Right lobe of liver (tissue), 6 donors: ENCODE measurements at regions not wholly inside any gene's neighbourhood (a gene's known extent, or its start where the extent isn't known, plus 50 kb on each side); places are given as distances from the start of the nearest gene placed in this dataset.
"Not testable (repeated sequence)": the region's sequence is repeated elsewhere in the genome, so short reads cannot be mapped to it uniquely, and the experiment has no call there.

Experiments
- ATAC-seq, 4 donors: fragments of 200-7000 bp; cut with Tn5 transposase; one replicate each; pipeline ENCODE4 v1.9.1; 2020; ENCODE audit warnings: mild to moderate bottlenecking in 4 of 4, moderate library complexity in 4 of 4
- DNase-seq, 3 donors: peaks; one replicate each; pipeline ENCODE4 v3.0.0-alpha.2; 2020
- H3K27ac ChIP-seq, 3 donors: fragments of 200-600 bp; one replicate each; pipeline ENCODE4 v1.8.0; 2022
- H3K27me3 ChIP-seq, 2 donors: fragments of 200-600 bp; one replicate each; pipeline ENCODE4 v1.8.0; 2022
- H3K36me3 ChIP-seq, 4 donors: fragments of 200-600 bp; sonication (generic) in 1 of 4; one replicate each; pipeline versions ENCODE4 v1.5.1 to v1.8.0; 2017 to 2022; ENCODE audit warnings: control low read depth in 1 of 4
- H3K4me1 ChIP-seq, 4 donors: fragments of 200-600 bp; sonication (generic) in 1 of 4; one replicate each; pipeline versions ENCODE4 v1.5.1 to v1.8.0; 2017 to 2022; ENCODE audit warnings: control low read depth in 1 of 4
- H3K4me3 ChIP-seq, 3 donors: fragments of 200-600 bp; one replicate each; pipeline ENCODE4 v1.8.0; 2022
- H3K9me3 ChIP-seq, 4 donors: fragments of 200-600 bp; sonication (generic) in 1 of 4; one replicate each; pipeline versions ENCODE4 v1.5.1 to v1.8.0; 2017 to 2022; ENCODE audit warnings: control low read depth in 1 of 4
- POLR2A ChIP-seq: fragments of 450-650 bp; IDR thresholded peaks from one replicate; pipeline ENCODE4 v1.6.1; 2017; ENCODE audit warnings: antibody characterized with exemption, mild to moderate bottlenecking
- WGBS: methylation state at CpG from one replicate; pipeline ENCODE4 v1.1.6; 2018; ENCODE audit warnings: low coverage, low lambda C conversion rate; ENCODE audit not compliant: insufficient coverage; ENCODE audit errors: missing lambda C conversion rate; 5-methylcytosine and 5-hydroxymethylcytosine counted together
- intact Hi-C, 2 donors: fragments of 100-400 bp; cut with DNase I; formaldehyde crosslinking; loops; one replicate each; pipeline versions ENCODE4 v1.11.2 to v1.14.1; 2022
- TF ChIP-seq, protein P1 (sequence below), 4 donors: fragments of 200-600 bp in 3 of 4; fragments of 450-650 bp in 1 of 4; IDR thresholded peaks; one replicate each; pipeline versions ENCODE4 v1.5.1 to v1.8.0; 2016 to 2022; ENCODE audit warnings: antibody characterized with exemption in 4 of 4, mild to moderate bottlenecking in 2 of 4
- donor health status: DM: no; HTN: yes; CAD: no.
- donor health status: DM: no; HTN: no; CAD: no.
- donor health status: DM: no; HTN: no; CAD: no.
- donor health status: DM: no; HTN: yes; CAD: no.
- donor health status: DM: no; HTN: yes; CAD: no.

DNA sequence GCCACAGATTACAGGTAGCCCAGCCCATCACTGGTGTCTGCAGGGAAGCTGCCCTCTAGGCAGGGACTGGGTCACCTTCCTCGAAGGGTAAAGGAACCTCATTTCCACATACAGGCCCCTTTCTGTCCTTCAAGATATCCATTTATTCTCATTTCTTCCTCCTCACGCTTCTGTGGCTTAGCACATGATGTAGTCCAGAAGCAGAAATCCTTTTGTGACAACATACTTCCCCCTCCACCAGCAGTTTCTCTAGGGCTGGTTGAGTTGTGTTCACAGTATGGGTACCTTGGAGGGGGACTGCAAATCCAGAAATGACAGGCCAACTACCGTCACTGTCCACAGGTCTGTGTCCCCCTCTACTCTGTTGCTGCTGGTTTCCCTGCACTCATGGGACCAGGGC lies 364.9 kb downstream of the ANAPC1 start:
- intact Hi-C loops = no loop called here
- Histone ChIP-seq H3K27ac (no peak overlapping the region), H3K27me3 (no peaks in the 10 kb centered on the region), H3K9me3 (no peaks in the 10 kb centered on the region), H3K4me3 (no peak overlapping the region), H3K36me3 (no peaks in the 10 kb centered on the region), H3K4me1 (peaks cover 0 to 24% (median 11%) of the 10 kb centered on the region in 4 donors)
- peak in 1 of 4 donors; percentile 16 for ATAC-seq
- WGBS = 67% methylated on average over 1 of the region's 3 CpGs
- DNase-seq = no peak
- TF ChIP-seq, protein P1, sequence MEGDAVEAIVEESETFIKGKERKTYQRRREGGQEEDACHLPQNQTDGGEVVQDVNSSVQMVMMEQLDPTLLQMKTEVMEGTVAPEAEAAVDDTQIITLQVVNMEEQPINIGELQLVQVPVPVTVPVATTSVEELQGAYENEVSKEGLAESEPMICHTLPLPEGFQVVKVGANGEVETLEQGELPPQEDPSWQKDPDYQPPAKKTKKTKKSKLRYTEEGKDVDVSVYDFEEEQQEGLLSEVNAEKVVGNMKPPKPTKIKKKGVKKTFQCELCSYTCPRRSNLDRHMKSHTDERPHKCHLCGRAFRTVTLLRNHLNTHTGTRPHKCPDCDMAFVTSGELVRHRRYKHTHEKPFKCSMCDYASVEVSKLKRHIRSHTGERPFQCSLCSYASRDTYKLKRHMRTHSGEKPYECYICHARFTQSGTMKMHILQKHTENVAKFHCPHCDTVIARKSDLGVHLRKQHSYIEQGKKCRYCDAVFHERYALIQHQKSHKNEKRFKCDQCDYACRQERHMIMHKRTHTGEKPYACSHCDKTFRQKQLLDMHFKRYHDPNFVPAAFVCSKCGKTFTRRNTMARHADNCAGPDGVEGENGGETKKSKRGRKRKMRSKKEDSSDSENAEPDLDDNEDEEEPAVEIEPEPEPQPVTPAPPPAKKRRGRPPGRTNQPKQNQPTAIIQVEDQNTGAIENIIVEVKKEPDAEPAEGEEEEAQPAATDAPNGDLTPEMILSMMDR (IDR thresholded peaks at IDR 0.05) = no peak
- TF ChIP-seq POLR2A = no peak

DNA sequence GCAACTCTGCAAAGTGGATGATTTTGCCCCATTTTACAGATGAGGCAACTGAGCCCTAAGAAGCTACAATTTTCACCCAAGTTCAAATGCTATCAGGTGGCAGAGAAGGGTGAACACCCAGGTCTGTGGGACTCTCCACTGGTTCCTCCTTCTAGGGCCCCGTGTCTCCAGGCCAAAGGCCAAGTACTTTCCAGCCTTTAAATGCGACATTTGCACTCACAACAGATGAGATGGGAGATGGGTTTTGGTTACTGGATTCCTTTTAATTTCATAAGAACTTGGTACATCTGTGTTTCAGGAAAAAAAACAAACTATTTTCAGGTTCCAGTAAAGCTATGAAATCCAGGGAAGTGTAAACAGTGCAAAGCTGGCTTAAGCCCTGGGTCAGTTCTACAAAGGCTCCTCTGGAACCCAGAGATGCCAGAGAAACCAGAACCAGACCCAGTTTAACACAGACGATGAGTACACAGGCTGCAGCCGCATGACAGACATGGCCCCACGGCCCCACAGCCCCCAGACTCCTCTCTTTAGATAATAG lies 361.7 kb downstream of the ANAPC1 start:
- no peaks in the 10 kb centered on the region for H3K9me3 ChIP-seq
- intact Hi-C loops = no loop called here
- no peaks in the 10 kb centered on the region for H3K36me3 ChIP-seq
- peak overlapping the region in 2 of 3 donors; percentile 18 to 20 for H3K4me3 ChIP-seq
- peaks cover 0 to 24% (median 11%) of the 10 kb centered on the region in 4 donors for H3K4me1 ChIP-seq
- peak overlapping the region; percentile 6 to 68 (median 45) for H3K27ac ChIP-seq
- DNase-seq = no peak
- TF ChIP-seq, protein P1 (IDR thresholded peaks at IDR 0.05) = no peak
- no peak for TF ChIP-seq POLR2A
- peak; percentile 81 to 90 (median 86) for ATAC-seq
- WGBS = 19% methylated on average over 3 of the region's 5 CpGs
- no peaks in the 10 kb centered on the region for H3K27me3 ChIP-seq

DNA sequence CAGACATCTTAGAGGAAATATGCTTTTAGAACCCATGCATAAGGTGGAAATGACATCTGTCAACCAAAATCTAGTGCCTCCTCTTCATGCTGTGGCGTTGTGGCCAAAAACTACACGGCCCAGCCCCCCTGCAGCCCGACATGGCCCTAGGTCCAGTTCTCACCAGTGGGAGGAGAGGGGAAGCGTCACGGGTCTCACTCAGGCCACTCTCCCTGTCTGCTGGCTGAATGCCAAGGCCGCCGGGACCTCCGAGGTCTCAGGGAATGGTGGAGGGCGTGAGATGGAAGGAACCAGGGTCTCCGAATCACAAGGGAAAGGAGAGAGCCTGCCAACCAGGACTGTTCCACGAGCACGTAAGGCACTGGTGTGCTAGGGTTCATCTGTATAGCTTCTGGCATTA lies 361.0 kb downstream of the ANAPC1 start:
- no peak for TF ChIP-seq POLR2A
- TF ChIP-seq, protein P1 (IDR thresholded peaks at IDR 0.05) = no peak
- Histone ChIP-seq H3K4me1 (peaks cover 0 to 24% (median 11%) of the 10 kb centered on the region in 4 donors), H3K4me3 (peak overlapping the region in 1 of 3 donors; percentile 20), H3K36me3 (no peaks in the 10 kb centered on the region), H3K9me3 (no peaks in the 10 kb centered on the region), H3K27me3 (no peaks in the 10 kb centered on the region), H3K27ac (peak overlapping the region in 2 of 3 donors; percentile 45 to 68)
- ATAC-seq (peak in 3 of 4 donors; percentile 8 to 46 (median 21)), DNase-seq (peak; percentile 30 to 58 (median 57))
- intact Hi-C loops = no loop called here
- 41% methylated on average over 12 of the region's 12 CpGs for WGBS

DNA sequence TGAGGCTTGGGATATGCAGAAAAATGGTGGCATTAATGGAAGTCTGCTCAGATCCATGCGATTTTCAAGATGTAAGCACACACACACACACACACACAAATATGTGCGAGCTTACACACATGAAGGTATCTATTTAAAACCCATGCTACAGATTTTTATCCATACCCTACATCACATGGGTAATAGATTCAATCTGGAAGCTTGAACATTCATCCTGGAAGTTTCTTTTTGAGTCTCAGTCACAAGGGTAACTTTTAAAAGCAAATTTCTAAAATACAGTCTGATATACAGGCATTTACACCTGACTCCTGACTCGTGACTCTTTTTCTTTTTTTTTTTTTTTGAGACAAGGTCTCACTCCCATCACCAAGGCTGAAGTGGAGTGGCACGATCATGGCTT lies 359.0 kb downstream of the ANAPC1 start:
- intact Hi-C loops, H3K36me3 ChIP-seq, H3K9me3 ChIP-seq, DNase-seq, H3K27ac ChIP-seq, H3K4me3 ChIP-seq, ATAC-seq, H3K27me3 ChIP-seq: not testable (repeated sequence)
- WGBS = 85% methylated on average over 3 of the region's 4 CpGs
- peaks cover 0 to 24% (median 11%) of the 10 kb centered on the region in 4 donors for H3K4me1 ChIP-seq

DNA sequence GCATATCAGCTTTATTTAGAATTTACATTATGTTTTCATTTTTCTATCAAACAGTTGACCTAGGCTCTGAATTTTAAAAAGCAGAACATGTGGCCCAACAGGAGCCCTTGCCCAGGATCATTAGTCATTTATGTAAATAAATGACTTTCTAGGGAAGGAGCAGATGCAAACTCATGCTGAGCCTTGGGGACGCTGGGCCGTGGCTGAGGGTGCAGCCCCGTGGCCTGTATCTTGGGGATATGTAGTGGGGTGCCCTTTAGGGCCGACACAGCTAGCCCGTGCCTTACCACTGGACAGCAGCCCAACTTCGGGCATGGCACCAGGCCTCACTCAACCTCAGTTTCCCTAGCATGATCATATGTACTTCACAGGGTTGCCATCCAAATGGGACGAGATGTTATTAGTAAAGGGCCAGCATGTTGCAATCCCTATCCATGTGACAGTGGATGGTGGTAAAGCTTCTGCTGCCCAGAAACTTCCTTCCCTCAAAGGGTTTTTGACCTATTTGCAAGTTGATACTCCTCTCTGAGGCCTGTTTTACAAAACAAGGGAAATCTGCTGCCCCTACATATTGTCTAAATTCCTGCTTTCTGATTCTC lies 357.9 kb downstream of the ANAPC1 start:
- H3K9me3 ChIP-seq, H3K27me3 ChIP-seq, H3K4me3 ChIP-seq, H3K27ac ChIP-seq, DNase-seq, intact Hi-C loops, H3K36me3 ChIP-seq: not testable (repeated sequence)
- ATAC-seq = peak in 3 of 4 donors; percentile 3 to 51 (median 34)
- H3K4me1 ChIP-seq = peaks cover 0 to 22% (median 11%) of the 10 kb centered on the region in 4 donors
- 77% methylated on average over 4 of the region's 7 CpGs for WGBS

DNA sequence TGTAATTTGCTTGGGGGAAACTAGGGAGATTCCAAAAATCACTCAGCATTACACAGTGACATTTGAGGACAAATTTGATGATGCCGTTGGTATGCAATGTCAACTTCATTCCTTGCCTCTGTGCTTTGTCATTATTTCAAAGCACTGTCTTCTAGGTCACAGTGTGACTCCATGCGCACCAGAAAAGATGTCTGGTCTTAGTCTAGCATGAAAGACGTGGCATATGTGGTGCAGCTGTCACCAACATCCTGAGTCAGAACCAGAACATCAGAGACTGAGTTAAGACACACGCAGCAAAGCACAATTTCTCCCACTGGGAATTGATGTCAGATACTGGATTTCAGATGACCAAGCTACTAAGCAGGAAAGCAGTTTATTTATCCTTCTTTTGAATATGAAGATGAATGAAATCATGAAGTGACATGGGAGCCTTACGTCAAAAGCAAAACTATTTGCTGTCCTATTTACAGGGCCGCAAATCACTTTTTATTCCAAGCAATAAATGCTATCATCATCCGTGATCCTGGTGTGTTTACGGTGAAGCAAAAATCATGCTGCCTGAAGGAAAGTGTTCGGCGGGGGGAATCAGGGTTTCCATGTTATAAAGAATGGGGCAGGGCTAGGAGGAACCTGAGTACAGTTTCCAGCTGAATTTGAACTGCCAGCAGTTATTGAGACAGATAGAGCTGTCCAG lies 356.1 kb downstream of the ANAPC1 start:
- H3K36me3 ChIP-seq, H3K4me3 ChIP-seq, H3K27ac ChIP-seq, DNase-seq, H3K27me3 ChIP-seq, H3K4me1 ChIP-seq, H3K9me3 ChIP-seq, ATAC-seq, intact Hi-C loops: not testable (repeated sequence)
- 89% methylated on average over 7 of the region's 10 CpGs for WGBS

DNA sequence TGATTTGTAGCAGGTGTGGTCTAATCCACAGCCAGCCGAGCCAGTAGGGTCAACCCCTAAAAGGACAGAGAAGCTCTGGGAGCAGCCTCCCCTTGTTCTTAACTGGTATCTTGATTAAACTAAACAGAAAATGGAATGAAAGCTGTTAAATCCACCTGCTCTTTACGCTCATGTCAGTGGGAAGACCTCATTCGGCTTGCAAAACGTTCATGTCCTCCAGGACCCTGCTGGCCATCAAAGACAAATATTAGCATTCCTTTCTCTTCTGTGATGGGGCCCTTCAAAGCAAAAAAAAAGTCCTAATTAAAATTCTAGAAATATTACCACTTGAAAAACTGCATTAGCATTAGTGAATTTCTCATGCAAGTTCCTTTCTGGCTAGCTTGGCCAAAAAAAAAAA lies 355.0 kb downstream of the ANAPC1 start:
- H3K27ac ChIP-seq, H3K4me3 ChIP-seq, DNase-seq, H3K4me1 ChIP-seq, ATAC-seq, H3K36me3 ChIP-seq, H3K27me3 ChIP-seq, intact Hi-C loops, H3K9me3 ChIP-seq: not testable (repeated sequence)
- 59% methylated on average over 3 of the region's 4 CpGs for WGBS

DNA sequence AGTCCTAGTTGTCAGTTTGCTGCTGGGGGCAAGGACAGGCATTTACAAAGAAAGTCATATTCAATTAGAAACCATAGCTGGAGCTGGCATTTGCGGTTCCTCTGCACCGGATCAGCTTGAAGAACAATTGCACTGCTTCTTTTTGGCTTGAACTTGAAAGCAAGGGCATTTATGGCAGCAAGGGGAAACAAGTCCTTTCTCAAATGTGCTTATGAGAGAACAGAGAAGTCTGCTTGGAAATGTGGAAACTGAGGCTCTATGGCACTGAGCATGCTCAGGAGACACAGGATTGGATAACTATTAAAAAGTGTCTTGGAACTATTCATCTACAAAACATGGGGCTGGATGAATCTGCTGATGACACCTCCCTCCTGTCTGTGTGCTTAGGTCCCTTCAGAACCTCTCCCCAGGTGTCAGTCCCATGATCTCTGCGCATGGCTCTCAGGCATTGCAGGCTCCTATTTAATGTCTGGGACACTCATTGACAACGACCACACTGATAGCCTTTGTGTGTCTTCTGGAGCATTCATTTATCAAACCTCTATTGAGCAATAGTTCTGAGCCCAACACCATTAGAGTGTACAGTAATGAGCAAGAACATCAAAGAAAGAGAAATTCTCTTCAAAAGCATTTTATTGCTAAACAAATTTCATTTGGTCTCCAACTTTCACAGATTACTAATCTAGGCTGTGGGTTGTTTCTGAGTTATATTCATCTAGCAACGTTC lies 353.6 kb downstream of the ANAPC1 start:
- H3K4me3 ChIP-seq, H3K27me3 ChIP-seq, ATAC-seq, H3K36me3 ChIP-seq, DNase-seq, H3K9me3 ChIP-seq, H3K4me1 ChIP-seq, H3K27ac ChIP-seq, intact Hi-C loops: not testable (repeated sequence)
- WGBS = 67% methylated on average over 1 of the region's 5 CpGs
